ENCODE measurements at regions not wholly inside any gene's neighbourhood (a gene's known extent, or its start where the extent isn't known, plus 50 kb on each side); places are given as distances from the start of the nearest gene placed in this dataset.
"Not testable (repeated sequence)": the region's sequence is repeated elsewhere in the genome, so short reads cannot be mapped to it uniquely, and the experiment has no call there.

DNA sequence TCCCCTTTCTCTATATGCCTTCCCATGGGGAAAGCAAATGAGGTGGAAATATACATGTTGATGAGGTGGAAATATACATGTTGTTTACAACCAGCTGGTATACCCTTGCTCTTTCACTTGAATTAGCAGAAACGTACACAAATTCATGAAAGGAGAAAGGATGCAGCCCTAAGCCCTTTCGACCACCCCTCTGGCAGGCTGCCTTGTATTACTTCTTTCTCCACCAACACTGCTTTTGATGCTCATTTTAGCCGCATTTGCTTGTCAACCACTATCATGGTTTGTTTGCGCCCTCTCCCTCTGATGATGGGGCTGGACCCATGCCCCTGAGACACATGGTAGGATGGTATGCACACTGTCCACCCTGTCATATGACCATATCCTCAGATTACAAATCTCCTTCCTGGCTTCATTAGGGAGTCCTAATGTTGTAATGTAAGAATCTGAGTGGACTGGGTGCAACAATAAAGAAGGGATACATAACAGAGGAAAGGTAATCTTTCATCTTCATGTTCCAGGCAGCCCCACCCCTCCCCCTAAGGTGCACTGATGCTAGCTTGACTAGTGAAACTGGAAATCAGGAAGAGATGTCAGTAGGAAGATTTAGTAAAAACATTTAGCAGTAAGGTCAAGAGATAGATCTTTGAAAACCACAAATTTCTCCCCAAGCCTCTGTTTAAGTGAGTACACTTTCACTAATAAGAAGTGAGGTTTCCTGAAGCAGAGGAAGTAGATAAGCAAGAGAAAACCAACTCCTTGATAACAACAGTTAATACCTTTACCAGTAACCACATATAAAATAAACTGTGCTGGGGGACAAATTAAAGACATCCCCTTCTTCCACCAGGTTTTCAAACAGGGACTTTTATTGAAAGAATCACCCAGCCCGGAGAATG is 536.8 kb upstream of the NRP1 start:
- H3K27ac ChIP-seq, result no peak overlapping the region
- H3K27me3 ChIP-seq, result no peaks in the 10 kb centered on the region
- WGBS, 2 donors (ENCODE audit: low coverage in 1 of 2), result 86 to 87% methylated on average over 5 of the region's 5 CpGs
- no peak for TF ChIP-seq POLR2AphosphoS5 (IDR thresholded peaks at IDR 0.05)
- no peak for TF ChIP-seq POLR2A (IDR thresholded peaks at IDR 0.05)
- no peaks in the 10 kb centered on the region for H3K4me1 ChIP-seq
- H3K36me3 ChIP-seq, result no peaks in the 10 kb centered on the region
- no peak overlapping the region for H3K4me3 ChIP-seq
- H3K9me3 ChIP-seq, result no peaks in the 10 kb centered on the region
- ATAC-seq, result no peak

GRCh38 chr10:33869481-33869880 is 535.0 kb upstream of the NRP1 start:
- WGBS, 2 donors (ENCODE audit: low coverage in 1 of 2), result 64% methylated on average over 2 of the region's 2 CpGs; no CpG with 5 or more reads in 1 of the 2 donors
- H3K9me3 ChIP-seq, result no peaks in the 10 kb centered on the region
- TF ChIP-seq, protein P1, sequence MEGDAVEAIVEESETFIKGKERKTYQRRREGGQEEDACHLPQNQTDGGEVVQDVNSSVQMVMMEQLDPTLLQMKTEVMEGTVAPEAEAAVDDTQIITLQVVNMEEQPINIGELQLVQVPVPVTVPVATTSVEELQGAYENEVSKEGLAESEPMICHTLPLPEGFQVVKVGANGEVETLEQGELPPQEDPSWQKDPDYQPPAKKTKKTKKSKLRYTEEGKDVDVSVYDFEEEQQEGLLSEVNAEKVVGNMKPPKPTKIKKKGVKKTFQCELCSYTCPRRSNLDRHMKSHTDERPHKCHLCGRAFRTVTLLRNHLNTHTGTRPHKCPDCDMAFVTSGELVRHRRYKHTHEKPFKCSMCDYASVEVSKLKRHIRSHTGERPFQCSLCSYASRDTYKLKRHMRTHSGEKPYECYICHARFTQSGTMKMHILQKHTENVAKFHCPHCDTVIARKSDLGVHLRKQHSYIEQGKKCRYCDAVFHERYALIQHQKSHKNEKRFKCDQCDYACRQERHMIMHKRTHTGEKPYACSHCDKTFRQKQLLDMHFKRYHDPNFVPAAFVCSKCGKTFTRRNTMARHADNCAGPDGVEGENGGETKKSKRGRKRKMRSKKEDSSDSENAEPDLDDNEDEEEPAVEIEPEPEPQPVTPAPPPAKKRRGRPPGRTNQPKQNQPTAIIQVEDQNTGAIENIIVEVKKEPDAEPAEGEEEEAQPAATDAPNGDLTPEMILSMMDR (IDR thresholded peaks at IDR 0.05), result no peak
- TF ChIP-seq POLR2A (IDR thresholded peaks at IDR 0.05) (no peak), POLR2AphosphoS5 (IDR thresholded peaks at IDR 0.05) (no peak), EP300 (IDR thresholded peaks at IDR 0.05) (no peak)
- no peak overlapping the region for H3K27ac ChIP-seq
- no peaks in the 10 kb centered on the region for H3K27me3 ChIP-seq
- H3K4me1 ChIP-seq, result no peaks in the 10 kb centered on the region
- ATAC-seq, result no peak
- no peaks in the 10 kb centered on the region for H3K36me3 ChIP-seq
- H3K4me3 ChIP-seq, result no peak overlapping the region

- 46 to 50% methylated on average over 1 to 3 of the region's 3 CpGs for WGBS, 2 donors (ENCODE audit: low coverage in 1 of 2)
- H3K4me3 ChIP-seq, result no peak overlapping the region
- no peaks in the 10 kb centered on the region for H3K9me3 ChIP-seq
- H3K4me1 ChIP-seq, result no peaks in the 10 kb centered on the region
- H3K27ac ChIP-seq, result peak overlapping the region in 1 of 4 donors; percentile 7
- no peaks in the 10 kb centered on the region for H3K36me3 ChIP-seq
- TF ChIP-seq POLR2AphosphoS5 (IDR thresholded peaks at IDR 0.05) (no peak), EP300 (IDR thresholded peaks at IDR 0.05) (no peak), POLR2A (IDR thresholded peaks at IDR 0.05) (no peak)
- no peak for ATAC-seq
- no peaks in the 10 kb centered on the region for H3K27me3 ChIP-seq
These were observed 534.6 kb upstream of the NRP1 start for GRCh38 chr10:33869028-33869427.

DNA sequence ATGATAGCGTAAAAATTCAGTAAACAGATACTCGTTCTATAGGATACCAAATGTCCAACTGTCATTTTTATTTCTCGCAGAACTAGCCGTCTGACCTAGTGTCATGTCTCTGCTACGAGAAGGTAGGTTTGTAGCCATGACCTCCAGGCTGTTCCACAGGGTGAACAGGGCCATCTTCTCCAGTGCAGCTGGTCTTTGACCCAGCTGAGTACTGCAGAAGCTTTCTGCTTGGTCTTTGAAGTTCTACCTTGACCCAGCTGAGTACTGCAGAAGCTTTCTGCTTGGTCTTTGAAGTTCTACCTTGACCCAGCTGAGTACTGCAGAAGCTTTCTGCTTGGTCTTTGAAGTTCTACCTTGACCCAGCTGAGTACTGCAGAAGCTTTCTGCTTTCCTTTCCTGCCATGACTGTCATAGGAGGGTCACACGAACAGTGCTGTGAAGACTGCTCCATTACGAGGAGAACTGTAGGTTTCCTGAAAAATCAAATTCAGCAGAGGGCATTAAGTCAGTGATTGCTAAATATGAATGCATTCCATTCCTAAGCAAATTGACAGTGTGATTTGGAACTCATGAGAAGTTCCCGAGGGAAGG is 532.8 kb upstream of the NRP1 start:
- not testable (repeated sequence) for H3K4me1 ChIP-seq, H3K9me3 ChIP-seq, H3K27ac ChIP-seq, ATAC-seq, H3K36me3 ChIP-seq, H3K4me3 ChIP-seq, H3K27me3 ChIP-seq
- 93 to 94% methylated on average over 6 to 7 of the region's 8 CpGs for WGBS, 2 donors (ENCODE audit: low coverage in 1 of 2)

DNA sequence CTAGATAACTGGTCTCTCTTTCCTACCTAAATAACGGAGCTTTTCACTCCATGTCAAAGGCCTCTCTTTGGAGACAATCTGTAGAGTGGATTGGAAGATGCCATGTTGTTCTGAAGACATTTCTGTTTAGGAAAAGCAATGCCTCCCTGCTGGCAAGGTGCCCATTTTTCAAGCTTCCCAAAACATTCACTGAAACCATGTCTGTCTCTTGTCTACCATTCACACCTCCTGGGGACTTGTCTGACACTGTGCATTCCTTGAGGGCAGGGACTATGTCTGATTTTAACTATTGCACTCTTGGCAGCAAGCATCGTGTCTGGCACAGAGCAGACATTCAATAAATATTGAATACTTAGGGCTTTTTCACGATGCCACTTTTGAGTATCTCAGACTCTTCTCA is 528.9 kb upstream of the NRP1 start:
- Histone ChIP-seq H3K36me3 (no peaks in the 10 kb centered on the region), H3K4me3 (no peak overlapping the region), H3K9me3 (no peaks in the 10 kb centered on the region), H3K27me3 (no peaks in the 10 kb centered on the region), H3K27ac (no peak overlapping the region), H3K4me1 (peaks cover 0 to 6% (median 0%) of the 10 kb centered on the region in 3 donors)
- ATAC-seq, result no peak
- 69 to 95% methylated on average over 2 to 3 of the region's 3 CpGs for WGBS, 2 donors (ENCODE audit: low coverage in 1 of 2)
- no peak for TF ChIP-seq POLR2A (IDR thresholded peaks at IDR 0.05)
- TF ChIP-seq, protein P1 (IDR thresholded peaks at IDR 0.05), result no peak
- TF ChIP-seq POLR2AphosphoS5 (IDR thresholded peaks at IDR 0.05), result no peak
- no peak for TF ChIP-seq EP300 (IDR thresholded peaks at IDR 0.05)

GRCh38 chr10:33862536-33863105 is 528.2 kb upstream of the NRP1 start:
- 94% methylated on average over 10 to 12 of the region's 12 CpGs for WGBS, 2 donors (ENCODE audit: low coverage in 1 of 2)
- H3K4me1 ChIP-seq, result peaks cover 0 to 6% (median 0%) of the 10 kb centered on the region in 3 donors
- H3K9me3 ChIP-seq, result no peaks in the 10 kb centered on the region
- no peak overlapping the region for H3K27ac ChIP-seq
- no peaks in the 10 kb centered on the region for H3K27me3 ChIP-seq
- H3K4me3 ChIP-seq, result no peak overlapping the region
- TF ChIP-seq POLR2AphosphoS5 (IDR thresholded peaks at IDR 0.05), result no peak
- no peak for TF ChIP-seq POLR2A (IDR thresholded peaks at IDR 0.05)
- no peak for TF ChIP-seq EP300 (IDR thresholded peaks at IDR 0.05)
- TF ChIP-seq, protein P1 (IDR thresholded peaks at IDR 0.05), result no peak
- no peak for ATAC-seq
- H3K36me3 ChIP-seq, result no peaks in the 10 kb centered on the region
